PC-3 (cell line): ENCODE measurements at regions not wholly inside any gene's neighbourhood (a gene's known extent, or its start where the extent isn't known, plus 50 kb on each side); places are given as distances from the start of the nearest gene placed in this dataset.

ENCODE experiments used
- ATAC-seq: fragments of 200-7000 bp; cut with Tn5 transposase; 2 replicates; pipeline ENCODE4 v1.9.1; 2020; ENCODE audit warnings: mild to moderate bottlenecking, moderate library complexity
- BruUV-seq: library from RNA; stranded (reverse); fragments of 400-500 nt; replicated peaks from 2 replicates; lab custom pipeline; 2021; lab: Mats Ljungman, UMichigan
- CTCF ChIA-PET: fragments of 300-600 bp; sonication (Branson Sonifier 250); formaldehyde crosslinking; loops from one replicate; lab custom pipeline; 2022; ENCODE audit warnings: antibody characterized with exemption; lab: Charles Lee
- POLR2A ChIA-PET: fragments of 300-600 bp; sonication (Branson Sonifier 250); formaldehyde crosslinking; loops from one replicate; lab custom pipeline; 2022; ENCODE audit warnings: antibody characterized with exemption; ENCODE audit not compliant: unreplicated experiment; lab: Charles Lee
- DNase-seq: peaks from one replicate; pipeline ENCODE4 v3.0.0-alpha.2; 2015
- H2AFZ ChIP-seq: fragments of 300-600 bp; sonication (generic); 2 replicates; pipeline ENCODE4 v1.6.0; 2016; ENCODE audit warnings: antibody characterized with exemption, low read length
- H3F3A ChIP-seq: fragments of 300-600 bp; sonication (generic); one replicate; pipeline ENCODE4 v1.6.0; 2017; ENCODE audit warnings: antibody characterized with exemption, low read length, control low read depth, mild to moderate bottlenecking; ENCODE audit not compliant: unreplicated experiment
- H3K27ac ChIP-seq: fragments of 300-600 bp; sonication (generic); 2 replicates; pipeline ENCODE4 v1.5.1; 2016; ENCODE audit warnings: mild to moderate bottlenecking, low read length
- H3K27me3 ChIP-seq: fragments of 300-600 bp; sonication (generic); 2 replicates; pipeline ENCODE4 v1.6.1; 2016; ENCODE audit warnings: low read length, mixed read lengths
- H3K36me3 ChIP-seq: fragments of 300-600 bp; sonication (generic); 2 replicates; pipeline ENCODE4 v1.6.1; 2016; ENCODE audit warnings: low read depth, mixed run types, low read length, mixed read lengths
- H3K4me1 ChIP-seq: fragments of 300-600 bp; sonication (generic); 2 replicates; pipeline ENCODE4 v1.5.1; 2016; ENCODE audit warnings: low read length; ENCODE audit not compliant: insufficient read depth
- H3K4me2 ChIP-seq: fragments of 300-600 bp; sonication (generic); 2 replicates; pipeline ENCODE4 v1.6.0; 2016; ENCODE audit warnings: low read length
- H3K4me3 ChIP-seq: fragments of 300-600 bp; sonication (generic); 2 replicates; pipeline ENCODE4 v1.5.1; 2016; ENCODE audit warnings: mild to moderate bottlenecking, low read length, mixed read lengths
- H3K79me2 ChIP-seq: fragments of 300-600 bp; sonication (generic); 2 replicates; pipeline ENCODE4 v1.6.1; 2017; ENCODE audit warnings: low read length, mixed read lengths
- H3K9ac ChIP-seq: fragments of 300-600 bp; sonication (generic); 2 replicates; pipeline ENCODE4 v1.6.0; 2016; ENCODE audit warnings: mild to moderate bottlenecking, low read length
- H3K9me2 ChIP-seq: fragments of 300-600 bp; sonication (generic); replicated peaks from 2 replicates; pipeline ENCODE4 v1.6.1; 2016; ENCODE audit warnings: mixed run types, low read length, mixed read lengths
- H3K9me3 ChIP-seq: fragments of 300-600 bp; sonication (generic); 2 replicates; pipeline ENCODE4 v1.6.1; 2016; ENCODE audit warnings: low read length, mixed read lengths
- H4K20me1 ChIP-seq: fragments of 300-600 bp; sonication (generic); 2 replicates; pipeline ENCODE4 v1.6.1; 2016; ENCODE audit warnings: low read length, mixed read lengths
- EZH2 ChIP-seq: fragments of 300-600 bp; sonication (generic); IDR thresholded peaks from one replicate; pipeline ENCODE4 v1.6.1; 2017; ENCODE audit warnings: antibody characterized with exemption, mild to moderate bottlenecking, low read length; ENCODE audit not compliant: unreplicated experiment
- EZH2phosphoT487 ChIP-seq: fragments of 300-600 bp; sonication (generic); IDR thresholded peaks from 2 replicates; pipeline ENCODE4 v1.6.1; 2018; ENCODE audit warnings: mild to moderate bottlenecking, antibody characterized with exemption, low read length, borderline replicate concordance
- intact Hi-C: fragments of 100-400 bp; cut with micrococcal nuclease; formaldehyde crosslinking; loops from 2 replicates; pipeline ENCODE4 v1.9.0; 2023
- TF ChIP-seq, protein P1 (sequence below): fragments of 300-600 bp; sonication (generic); conservative IDR thresholded peaks from 2 replicates; pipeline ENCODE4 v1.5.1; 2017; ENCODE audit warnings: antibody characterized with exemption, low read depth, mild to moderate bottlenecking, low read length

DNA sequence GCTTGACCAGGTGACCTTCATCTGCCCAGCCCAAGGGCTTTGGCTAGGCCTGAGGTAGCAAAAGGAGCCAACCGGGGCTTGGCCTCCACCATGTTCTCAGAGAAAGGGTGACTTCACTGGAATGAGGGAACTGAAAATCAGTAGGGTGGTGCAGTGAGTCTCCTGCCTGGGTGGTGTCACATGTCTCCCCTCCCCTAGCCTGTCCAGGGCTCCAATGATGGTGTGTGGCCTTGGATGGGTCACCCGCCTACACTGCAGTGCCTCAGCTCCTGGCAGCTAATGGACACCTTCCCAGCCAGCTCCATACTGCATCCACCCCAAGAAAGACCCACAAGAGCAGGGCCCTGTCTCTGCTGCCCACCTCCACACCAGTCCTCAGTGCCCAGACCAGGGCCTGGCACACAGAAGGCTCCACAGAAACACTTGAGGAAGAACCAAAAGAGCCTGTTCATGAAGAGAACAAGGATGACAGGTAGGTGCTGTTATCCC, 678.7 kb downstream of the MATN1 start:
- BruUV-seq: no TSS peak
- no peak overlapping the region for H3K27ac ChIP-seq
- CTCF ChIA-PET: no interaction called here
- no peak overlapping the region for H3K4me2 ChIP-seq
- H3K4me3 ChIP-seq: no peak overlapping the region
- no peaks in the 10 kb centered on the region for H3K9me3 ChIP-seq
- no peaks in the 10 kb centered on the region for H3K4me1 ChIP-seq
- no peaks in the 10 kb centered on the region for H3K9me2 ChIP-seq
- H2AFZ ChIP-seq: no peak overlapping the region
- no peaks in the 10 kb centered on the region for H3K79me2 ChIP-seq
- intact Hi-C loops: no loop called here
- DNase-seq: no peak
- H4K20me1 ChIP-seq: no peaks in the 10 kb centered on the region
- ATAC-seq: no peak
- no peaks in the 10 kb centered on the region for H3F3A ChIP-seq
- POLR2A ChIA-PET: no interaction called here
- H3K36me3 ChIP-seq: no peaks in the 10 kb centered on the region
- 0 out of 2 replicates have a peak, but pooled peaks cover 5% of the 10 kb centered on the region for H3K27me3 ChIP-seq
- H3K9ac ChIP-seq: no peak overlapping the region
- no peak for TF ChIP-seq EZH2phosphoT487
- no peak for TF ChIP-seq EZH2
- TF ChIP-seq, protein P1, sequence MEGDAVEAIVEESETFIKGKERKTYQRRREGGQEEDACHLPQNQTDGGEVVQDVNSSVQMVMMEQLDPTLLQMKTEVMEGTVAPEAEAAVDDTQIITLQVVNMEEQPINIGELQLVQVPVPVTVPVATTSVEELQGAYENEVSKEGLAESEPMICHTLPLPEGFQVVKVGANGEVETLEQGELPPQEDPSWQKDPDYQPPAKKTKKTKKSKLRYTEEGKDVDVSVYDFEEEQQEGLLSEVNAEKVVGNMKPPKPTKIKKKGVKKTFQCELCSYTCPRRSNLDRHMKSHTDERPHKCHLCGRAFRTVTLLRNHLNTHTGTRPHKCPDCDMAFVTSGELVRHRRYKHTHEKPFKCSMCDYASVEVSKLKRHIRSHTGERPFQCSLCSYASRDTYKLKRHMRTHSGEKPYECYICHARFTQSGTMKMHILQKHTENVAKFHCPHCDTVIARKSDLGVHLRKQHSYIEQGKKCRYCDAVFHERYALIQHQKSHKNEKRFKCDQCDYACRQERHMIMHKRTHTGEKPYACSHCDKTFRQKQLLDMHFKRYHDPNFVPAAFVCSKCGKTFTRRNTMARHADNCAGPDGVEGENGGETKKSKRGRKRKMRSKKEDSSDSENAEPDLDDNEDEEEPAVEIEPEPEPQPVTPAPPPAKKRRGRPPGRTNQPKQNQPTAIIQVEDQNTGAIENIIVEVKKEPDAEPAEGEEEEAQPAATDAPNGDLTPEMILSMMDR: no peak

DNA sequence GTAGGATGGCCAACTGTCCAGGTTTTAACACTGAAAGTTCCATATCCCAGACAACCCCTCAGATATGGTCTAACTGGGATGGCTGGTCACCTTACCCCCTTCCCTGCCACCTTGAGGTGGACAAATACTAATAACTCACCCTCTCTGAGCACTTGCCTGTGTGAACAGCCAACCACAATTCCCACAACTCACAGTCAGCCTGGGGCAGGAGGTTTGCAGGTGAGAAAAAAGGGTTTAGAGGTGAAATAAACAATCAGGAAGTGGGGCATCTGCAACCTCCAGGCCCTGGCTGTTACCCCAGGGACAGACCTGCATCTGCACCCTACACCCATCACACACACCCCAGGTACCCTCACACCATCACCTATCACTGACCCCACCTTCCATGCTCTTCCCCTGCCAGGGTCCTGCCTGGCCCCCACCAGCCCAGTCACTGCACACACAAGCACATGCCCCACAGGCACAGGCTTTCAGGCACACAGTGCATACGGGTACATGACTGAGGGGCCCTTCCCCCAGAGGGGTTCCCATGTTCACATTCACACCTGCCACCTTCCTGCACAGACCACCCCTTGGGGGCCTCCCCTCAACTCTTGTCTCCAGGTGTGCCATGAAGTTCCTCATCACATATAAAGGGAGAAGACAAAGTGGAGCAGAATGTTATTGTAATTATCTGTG, 679.5 kb downstream of the MATN1 start:
- TF ChIP-seq EZH2phosphoT487: no peak
- TF ChIP-seq, protein P1: no peak
- TF ChIP-seq EZH2: no peak
- Histone ChIP-seq H3K9ac (no peak overlapping the region), H3K27ac (no peak overlapping the region), H3K4me3 (no peak overlapping the region), H3F3A (no peaks in the 10 kb centered on the region), H4K20me1 (no peaks in the 10 kb centered on the region), H3K9me2 (no peaks in the 10 kb centered on the region), H3K4me2 (no peak overlapping the region), H3K9me3 (no peaks in the 10 kb centered on the region), H2AFZ (no peak overlapping the region), H3K36me3 (no peaks in the 10 kb centered on the region), H3K4me1 (no peaks in the 10 kb centered on the region), H3K79me2 (no peaks in the 10 kb centered on the region), H3K27me3 (0 out of 2 replicates have a peak, but pooled peaks cover 5% of the 10 kb centered on the region)
- no TSS peak for BruUV-seq
- ATAC-seq: no peak
- DNase-seq: no peak
- ChIA-PET POLR2A (no interaction called here), CTCF (no interaction called here)
- intact Hi-C loops: no loop called here

DNA sequence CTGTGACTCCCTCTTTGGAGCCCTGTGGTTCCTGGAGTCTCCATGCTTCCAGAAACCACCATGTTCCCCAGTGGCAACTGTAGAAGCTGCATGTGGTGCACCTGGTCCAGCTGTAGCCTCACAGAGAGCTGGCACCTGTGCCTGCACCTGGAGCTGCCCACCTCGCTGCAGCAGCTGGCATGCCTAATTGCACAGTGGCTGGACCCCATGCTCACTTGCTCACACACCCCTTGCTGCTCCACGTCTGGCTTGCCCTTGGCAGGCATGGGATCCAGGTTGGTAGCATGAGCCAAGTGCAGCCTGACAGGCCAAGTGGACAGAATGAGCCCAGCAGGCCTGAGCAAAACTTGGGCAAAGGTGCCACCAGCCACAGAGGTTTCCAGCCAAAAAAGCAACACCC, 680.1 kb downstream of the MATN1 start:
- Histone ChIP-seq H3F3A (no peaks in the 10 kb centered on the region), H3K9me3 (no peaks in the 10 kb centered on the region), H3K4me2 (no peak overlapping the region), H3K4me3 (no peak overlapping the region), H3K4me1 (no peaks in the 10 kb centered on the region), H3K79me2 (no peaks in the 10 kb centered on the region), H3K27me3 (0 out of 2 replicates have a peak, but pooled peaks cover 5% of the 10 kb centered on the region), H2AFZ (no peak overlapping the region), H3K9me2 (no peaks in the 10 kb centered on the region), H4K20me1 (no peaks in the 10 kb centered on the region), H3K9ac (no peak overlapping the region), H3K36me3 (no peaks in the 10 kb centered on the region), H3K27ac (no peak overlapping the region)
- DNase-seq: no peak
- TF ChIP-seq, protein P1: no peak
- no peak for TF ChIP-seq EZH2phosphoT487
- TF ChIP-seq EZH2: no peak
- intact Hi-C loops: no loop called here
- ChIA-PET POLR2A (no interaction called here), CTCF (no interaction called here)
- ATAC-seq: no peak
- no TSS peak for BruUV-seq
